ENCODE measurements at regions not wholly inside any gene's neighbourhood (a gene's known extent, or its start where the extent isn't known, plus 50 kb on each side); places are given as distances from the start of the nearest gene placed in this dataset.

DNA sequence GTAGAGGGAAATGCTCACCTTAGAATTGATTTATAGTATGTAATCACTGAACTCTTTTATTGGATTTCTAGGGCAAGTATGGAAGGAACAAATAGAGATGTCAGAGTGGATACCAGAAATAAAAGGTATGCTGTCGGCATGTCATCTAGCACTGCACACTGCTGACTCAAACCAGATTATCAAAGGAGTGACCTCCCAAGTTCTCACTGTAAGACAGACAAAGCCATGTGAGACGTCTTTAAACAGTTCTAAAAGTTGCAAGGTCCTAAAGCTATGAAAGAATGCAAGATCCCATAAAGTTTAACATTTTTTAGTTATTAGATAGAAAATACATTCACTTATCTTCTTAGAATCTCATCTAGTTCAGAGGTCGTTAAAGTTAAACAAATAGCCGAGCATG lies 70.0 kb upstream of the CPM start:
- peaks cover 21% of the 10 kb centered on the region for H3K9me3 Mint-ChIP-seq

DNA sequence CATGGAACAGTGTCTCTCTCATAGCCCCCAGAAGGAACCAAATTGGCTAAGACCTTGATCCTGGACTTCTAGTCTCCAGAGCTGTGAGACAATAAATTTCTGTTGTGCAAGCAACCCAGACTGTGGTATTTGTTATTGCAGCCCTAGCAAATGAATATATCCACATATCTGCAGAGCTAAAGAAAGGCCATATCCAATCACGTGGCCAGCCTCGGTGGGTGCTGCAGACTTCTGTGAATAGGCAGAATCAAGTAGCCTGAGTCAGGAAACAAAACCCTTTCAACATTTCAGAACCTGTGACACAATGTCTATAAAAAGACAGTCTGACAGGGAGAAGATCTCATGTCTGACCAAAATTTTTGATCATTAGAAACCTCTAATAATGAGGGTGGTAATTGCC lies 71.0 kb upstream of the CPM start:
- Mint-ChIP-seq H3K27me3 (ENCODE audit: low read depth, poor library complexity) (no peaks in the 10 kb centered on the region), H3K4me3 (no peak overlapping the region), H3K9me3 (peaks cover 11% of the 10 kb centered on the region), H3K27ac (no peak overlapping the region), H3K36me3 (ENCODE audit: low read depth) (no peaks in the 10 kb centered on the region), H3K4me1 (peaks cover 30% of the 10 kb centered on the region)
- TF ChIP-seq, protein P1, sequence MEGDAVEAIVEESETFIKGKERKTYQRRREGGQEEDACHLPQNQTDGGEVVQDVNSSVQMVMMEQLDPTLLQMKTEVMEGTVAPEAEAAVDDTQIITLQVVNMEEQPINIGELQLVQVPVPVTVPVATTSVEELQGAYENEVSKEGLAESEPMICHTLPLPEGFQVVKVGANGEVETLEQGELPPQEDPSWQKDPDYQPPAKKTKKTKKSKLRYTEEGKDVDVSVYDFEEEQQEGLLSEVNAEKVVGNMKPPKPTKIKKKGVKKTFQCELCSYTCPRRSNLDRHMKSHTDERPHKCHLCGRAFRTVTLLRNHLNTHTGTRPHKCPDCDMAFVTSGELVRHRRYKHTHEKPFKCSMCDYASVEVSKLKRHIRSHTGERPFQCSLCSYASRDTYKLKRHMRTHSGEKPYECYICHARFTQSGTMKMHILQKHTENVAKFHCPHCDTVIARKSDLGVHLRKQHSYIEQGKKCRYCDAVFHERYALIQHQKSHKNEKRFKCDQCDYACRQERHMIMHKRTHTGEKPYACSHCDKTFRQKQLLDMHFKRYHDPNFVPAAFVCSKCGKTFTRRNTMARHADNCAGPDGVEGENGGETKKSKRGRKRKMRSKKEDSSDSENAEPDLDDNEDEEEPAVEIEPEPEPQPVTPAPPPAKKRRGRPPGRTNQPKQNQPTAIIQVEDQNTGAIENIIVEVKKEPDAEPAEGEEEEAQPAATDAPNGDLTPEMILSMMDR (IDR thresholded peaks at IDR 0.05), result no peak
- no peak for DNase-seq

More for the DNA sequence above, 70.0 kb upstream of the CPM start:
- DNase-seq, result no peak
- Mint-ChIP-seq H3K36me3 (ENCODE audit: low read depth) (no peaks in the 10 kb centered on the region), H3K4me3 (no peak overlapping the region), H3K27ac (no peak overlapping the region), H3K4me1 (peaks cover 27% of the 10 kb centered on the region), H3K27me3 (ENCODE audit: low read depth, poor library complexity) (no peaks in the 10 kb centered on the region)
- TF ChIP-seq, protein P1 (IDR thresholded peaks at IDR 0.05), result no peak

DNA sequence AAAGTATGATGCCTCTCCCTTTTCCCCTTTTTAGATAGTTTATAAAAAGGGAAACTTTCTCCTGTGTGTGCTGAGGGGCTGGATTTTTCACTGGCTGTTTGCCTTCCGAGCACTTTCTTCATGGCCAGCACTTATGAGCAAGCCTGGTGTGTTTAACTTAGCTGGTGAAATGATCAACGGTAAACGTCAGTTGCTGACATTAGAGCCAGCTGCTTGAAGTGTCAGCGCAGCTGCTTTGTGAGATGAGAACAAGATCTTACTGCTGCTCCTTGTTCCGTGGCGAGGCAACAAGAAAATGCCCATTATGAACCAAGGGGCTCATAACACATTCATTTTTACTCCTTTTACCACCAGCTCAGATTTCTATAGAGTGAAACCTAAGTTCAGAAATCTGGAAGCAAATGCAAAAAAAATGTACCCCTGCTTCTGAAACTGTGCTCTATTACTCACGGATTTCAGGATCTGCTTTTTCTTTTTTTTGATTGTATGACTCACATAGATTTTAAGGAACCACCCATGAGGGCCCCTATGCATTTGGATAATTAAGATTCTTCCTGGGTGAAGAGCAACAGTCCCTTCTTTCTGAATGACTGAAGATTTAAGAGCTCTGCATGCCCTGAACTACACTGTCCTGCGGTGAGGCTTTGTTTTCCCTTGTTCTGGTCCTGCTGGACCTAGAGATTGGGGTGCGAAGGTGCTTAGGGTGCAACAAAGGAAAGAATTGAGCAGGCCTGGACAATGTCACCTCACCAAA lies 74.3 kb upstream of the CPM start:
- H3K9me3 Mint-ChIP-seq, result no peaks in the 10 kb centered on the region
- no peaks in the 10 kb centered on the region for H3K27me3 Mint-ChIP-seq (ENCODE audit: low read depth, poor library complexity)
- no peaks in the 10 kb centered on the region for H3K36me3 Mint-ChIP-seq (ENCODE audit: low read depth)
- TF ChIP-seq, protein P1 (IDR thresholded peaks at IDR 0.05), result no peak
- peaks cover 27% of the 10 kb centered on the region for H3K4me1 Mint-ChIP-seq
- peak overlapping the region; percentile 69 for H3K4me3 Mint-ChIP-seq
- no peak for DNase-seq
- H3K27ac Mint-ChIP-seq, result peak overlapping the region; percentile 79

DNA sequence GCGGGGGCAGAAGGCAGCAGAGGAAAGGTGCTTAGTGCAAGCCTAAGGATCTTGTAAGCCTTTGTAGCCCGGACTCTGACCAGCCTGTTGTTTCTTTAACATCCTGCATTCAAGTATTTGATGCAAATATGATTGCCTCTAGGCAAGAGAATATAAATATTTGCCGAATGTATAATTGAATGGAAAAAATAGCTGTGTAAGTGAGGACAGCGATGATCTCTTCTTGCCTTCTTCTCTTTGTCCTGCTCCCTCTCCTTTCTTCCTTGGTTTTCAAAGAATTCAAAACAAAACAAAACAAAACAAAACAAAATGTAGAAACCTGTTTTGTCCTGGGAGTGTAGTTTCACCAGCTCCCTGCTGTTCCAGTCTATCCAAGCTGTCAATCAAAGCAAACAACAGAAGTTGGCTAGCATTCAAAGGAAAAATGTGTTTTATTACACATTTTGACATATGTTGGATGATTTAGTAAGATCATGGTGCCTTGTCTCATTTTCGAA lies 74.9 kb upstream of the CPM start:
- Mint-ChIP-seq H3K36me3 (ENCODE audit: low read depth) (no peaks in the 10 kb centered on the region), H3K4me3 (no peak overlapping the region), H3K27ac (peak overlapping the region; percentile 64), H3K27me3 (ENCODE audit: low read depth, poor library complexity) (no peaks in the 10 kb centered on the region), H3K9me3 (no peaks in the 10 kb centered on the region), H3K4me1 (peaks cover 33% of the 10 kb centered on the region)
- DNase-seq, result no peak
- TF ChIP-seq, protein P1 (IDR thresholded peaks at IDR 0.05), result no peak

DNA sequence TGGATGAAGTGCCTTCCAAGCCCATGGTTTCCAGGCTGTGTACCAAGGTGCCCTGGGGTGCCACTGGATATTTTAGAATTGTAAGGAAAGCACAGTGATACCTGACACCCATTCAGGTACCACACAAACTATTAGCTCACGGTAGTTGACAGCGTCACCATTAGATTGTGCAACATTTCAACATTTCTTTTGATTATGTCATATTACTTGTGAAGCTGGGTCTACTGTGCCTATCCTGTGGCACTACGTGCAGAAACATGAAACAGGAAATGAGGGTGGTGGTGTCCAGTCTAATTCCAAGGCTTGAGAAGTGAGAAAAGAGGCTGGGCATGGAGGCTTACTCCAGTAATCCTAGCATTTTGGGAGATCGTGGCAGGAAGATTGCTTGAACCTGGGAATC lies 75.5 kb upstream of the CPM start:
- H3K27ac Mint-ChIP-seq, result no peak overlapping the region
- H3K36me3 Mint-ChIP-seq (ENCODE audit: low read depth), result no peaks in the 10 kb centered on the region
- DNase-seq, result no peak

More for the DNA sequence above, 75.5 kb upstream of the CPM start:
- Mint-ChIP-seq H3K4me1 (peaks cover 37% of the 10 kb centered on the region), H3K27me3 (ENCODE audit: low read depth, poor library complexity) (no peaks in the 10 kb centered on the region), H3K9me3 (no peaks in the 10 kb centered on the region), H3K4me3 (no peak overlapping the region)
- TF ChIP-seq, protein P1 (IDR thresholded peaks at IDR 0.05), result no peak
